ENCODE measurements at regions not wholly inside any gene's neighbourhood (a gene's known extent, or its start where the extent isn't known, plus 50 kb on each side); places are given as distances from the start of the nearest gene placed in this dataset.

- TF ChIP-seq CTCF (IDR thresholded peaks at IDR 0.05), result no peak
- no peak for TF ChIP-seq POLR2A (IDR thresholded peaks at IDR 0.05)
Observed at GRCh38 chr18:40371673-40372072, 1583.4 kb upstream of the PIK3C3 start.

All from Peyer's patch (tissue), 4 donors.